Upper lobe of right lung (tissue), 1 donor: ENCODE measurements at regions not wholly inside any gene's neighbourhood (a gene's known extent, or its start where the extent isn't known, plus 50 kb on each side); places are given as distances from the start of the nearest gene placed in this dataset.

Experiments
- ATAC-seq: fragments of 200-7000 bp; cut with Tn5 transposase; one replicate; pipeline ENCODE4 v1.9.1; 2020; ENCODE audit warnings: mild to moderate bottlenecking, moderate library complexity
- DNase-seq: peaks from one replicate; pipeline ENCODE4 v3.0.0-alpha.2; 2020
- H3K27ac ChIP-seq: fragments of 200-600 bp; one replicate; pipeline ENCODE4 v1.8.0; 2022
- H3K27me3 ChIP-seq: fragments of 200-600 bp; one replicate; pipeline ENCODE4 v1.8.0; 2022; ENCODE audit warnings: mild to moderate bottlenecking
- H3K36me3 ChIP-seq: fragments of 200-600 bp; one replicate; pipeline ENCODE4 v1.8.0; 2022
- H3K4me1 ChIP-seq: fragments of 200-600 bp; one replicate; pipeline ENCODE4 v1.8.0; 2022
- H3K4me3 ChIP-seq: fragments of 200-600 bp; one replicate; pipeline ENCODE4 v1.8.0; 2022; ENCODE audit warnings: mild to moderate bottlenecking
- H3K9me3 ChIP-seq: fragments of 200-600 bp; one replicate; pipeline ENCODE4 v1.8.0; 2022
- intact Hi-C: fragments of 100-400 bp; cut with DNase I; formaldehyde crosslinking; loops from one replicate; pipeline ENCODE4 v1.11.0; 2022
- TF ChIP-seq, protein P1 (sequence below): fragments of 200-600 bp; IDR thresholded peaks from one replicate; pipeline ENCODE4 v1.8.0; 2022; ENCODE audit warnings: antibody characterized with exemption
- donor health status: DM: no; HTN: yes; CAD: no; lungs with severe emphysema.

DNA sequence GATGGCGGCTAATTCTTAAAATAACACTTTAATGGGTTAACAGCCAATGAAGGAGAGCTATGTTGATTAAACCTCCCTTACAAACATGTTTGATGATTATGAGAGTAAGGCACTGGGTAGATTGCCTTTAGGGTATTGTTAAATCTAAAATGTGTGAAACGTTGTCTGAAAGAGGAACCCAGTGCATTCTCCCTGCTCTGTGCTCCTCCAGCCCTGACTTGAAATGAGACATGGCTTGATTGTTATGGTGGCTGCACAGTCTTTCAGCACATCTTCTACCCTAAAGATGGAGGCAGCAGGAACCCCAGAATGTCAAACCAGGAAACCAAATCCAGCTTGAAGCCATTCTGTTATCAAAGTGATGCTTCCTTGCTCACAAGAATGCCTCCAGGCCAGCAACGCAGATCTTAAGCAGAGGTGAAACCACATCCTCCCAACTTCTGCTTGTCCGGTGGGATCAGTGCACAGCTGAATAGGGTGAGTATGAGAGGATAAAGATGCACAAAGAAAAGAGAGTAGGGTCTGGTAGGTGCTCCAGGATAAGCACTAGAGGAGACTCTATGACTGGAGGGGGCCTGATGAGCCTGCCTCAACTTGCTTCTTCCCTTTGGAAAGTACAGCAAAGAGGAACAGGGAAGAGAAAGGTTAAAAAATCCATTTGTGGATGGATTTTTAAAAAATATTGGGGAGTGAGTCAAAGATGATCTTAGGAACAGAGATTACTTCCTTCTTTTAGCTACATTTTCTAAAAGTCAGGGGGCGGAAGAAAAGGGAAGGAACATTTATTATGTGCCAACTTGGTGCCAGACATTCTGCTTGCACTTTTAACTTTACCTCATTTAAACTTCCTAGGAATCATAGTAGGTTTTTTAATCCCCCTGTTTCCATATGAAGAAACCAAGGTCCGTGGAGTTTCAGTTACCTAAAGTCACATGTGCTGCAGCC is 523.0 kb downstream of the TXNL1 start:
- ATAC-seq, result peak; percentile 66
- TF ChIP-seq, protein P1, sequence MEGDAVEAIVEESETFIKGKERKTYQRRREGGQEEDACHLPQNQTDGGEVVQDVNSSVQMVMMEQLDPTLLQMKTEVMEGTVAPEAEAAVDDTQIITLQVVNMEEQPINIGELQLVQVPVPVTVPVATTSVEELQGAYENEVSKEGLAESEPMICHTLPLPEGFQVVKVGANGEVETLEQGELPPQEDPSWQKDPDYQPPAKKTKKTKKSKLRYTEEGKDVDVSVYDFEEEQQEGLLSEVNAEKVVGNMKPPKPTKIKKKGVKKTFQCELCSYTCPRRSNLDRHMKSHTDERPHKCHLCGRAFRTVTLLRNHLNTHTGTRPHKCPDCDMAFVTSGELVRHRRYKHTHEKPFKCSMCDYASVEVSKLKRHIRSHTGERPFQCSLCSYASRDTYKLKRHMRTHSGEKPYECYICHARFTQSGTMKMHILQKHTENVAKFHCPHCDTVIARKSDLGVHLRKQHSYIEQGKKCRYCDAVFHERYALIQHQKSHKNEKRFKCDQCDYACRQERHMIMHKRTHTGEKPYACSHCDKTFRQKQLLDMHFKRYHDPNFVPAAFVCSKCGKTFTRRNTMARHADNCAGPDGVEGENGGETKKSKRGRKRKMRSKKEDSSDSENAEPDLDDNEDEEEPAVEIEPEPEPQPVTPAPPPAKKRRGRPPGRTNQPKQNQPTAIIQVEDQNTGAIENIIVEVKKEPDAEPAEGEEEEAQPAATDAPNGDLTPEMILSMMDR, result no peak
- intact Hi-C loops, result no loop called here

DNA sequence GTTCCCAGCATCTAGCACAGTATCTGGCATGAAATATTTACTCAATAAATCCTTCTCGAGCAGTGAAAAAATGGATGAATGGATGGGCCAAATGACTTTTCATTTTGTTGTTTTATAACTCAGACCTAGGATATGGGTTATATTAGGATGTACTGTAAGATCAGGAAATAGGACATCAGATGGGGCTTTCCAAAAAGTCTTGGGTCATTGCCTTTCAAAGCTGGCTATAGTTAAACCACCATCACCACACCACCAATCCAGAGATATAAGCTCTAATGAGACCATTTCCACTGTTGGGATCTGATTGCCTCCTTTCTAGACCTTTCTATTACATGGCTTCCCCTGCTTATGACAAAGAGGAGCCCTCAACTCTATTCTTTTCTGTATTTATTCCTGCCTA is 525.0 kb upstream of the TCF4 start:
- H3K9me3 ChIP-seq, result no peaks in the 10 kb centered on the region
- no peaks in the 10 kb centered on the region for H3K36me3 ChIP-seq
- no peak overlapping the region for H3K4me3 ChIP-seq
- no peaks in the 10 kb centered on the region for H3K4me1 ChIP-seq
- ATAC-seq (no peak), DNase-seq (no peak)
- H3K27ac ChIP-seq, result no peak overlapping the region
- H3K27me3 ChIP-seq, result no peaks in the 10 kb centered on the region
- TF ChIP-seq, protein P1, result no peak
- intact Hi-C loops, result no loop called here

More for the DNA sequence above, 523.0 kb downstream of the TXNL1 start:
- H3K4me1 ChIP-seq, result no peaks in the 10 kb centered on the region
- H3K4me3 ChIP-seq, result no peak overlapping the region
- no peaks in the 10 kb centered on the region for H3K36me3 ChIP-seq
- no peaks in the 10 kb centered on the region for H3K27me3 ChIP-seq
- no peaks in the 10 kb centered on the region for H3K9me3 ChIP-seq
- DNase-seq, result no peak
- H3K27ac ChIP-seq, result no peak overlapping the region

DNA sequence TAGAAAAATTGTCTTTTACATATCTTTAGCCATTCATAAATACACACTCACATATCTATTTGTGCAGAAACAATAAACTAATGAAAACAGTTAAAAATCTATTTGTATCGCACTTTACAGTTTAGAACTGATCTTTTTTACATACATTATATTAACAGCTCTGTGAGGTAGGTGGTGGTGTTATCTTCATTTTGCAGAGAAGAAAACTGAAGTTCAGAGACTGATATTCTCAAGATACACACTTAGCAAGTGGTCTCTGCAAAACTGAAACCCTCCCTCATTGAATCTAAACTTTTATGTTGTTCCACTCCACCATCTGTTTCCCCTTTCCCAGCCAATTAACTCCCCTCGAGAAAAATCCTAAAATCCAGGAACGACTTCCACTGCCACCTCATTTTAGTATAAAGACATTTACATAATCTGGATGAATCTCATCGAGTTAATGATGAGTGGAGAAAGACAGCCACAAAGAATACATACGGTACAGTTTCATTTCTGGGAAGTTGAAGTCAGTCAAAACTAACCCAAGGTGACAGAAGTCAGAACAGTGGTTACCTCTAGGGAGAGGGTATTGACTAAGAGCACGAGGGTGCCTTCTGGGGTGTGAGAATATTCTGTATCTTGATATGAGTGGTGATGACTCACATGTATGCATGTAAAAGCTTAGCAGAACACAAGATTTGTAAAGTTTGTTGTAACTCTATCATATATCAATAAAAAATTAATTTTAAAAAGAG is 524.2 kb upstream of the TCF4 start:
- DNase-seq, result no peak
- H3K36me3 ChIP-seq, result no peaks in the 10 kb centered on the region
- H3K27me3 ChIP-seq, result no peaks in the 10 kb centered on the region
- no peaks in the 10 kb centered on the region for H3K9me3 ChIP-seq
- no peak overlapping the region for H3K4me3 ChIP-seq
- intact Hi-C loops, result no loop called here
- no peak for ATAC-seq
- TF ChIP-seq, protein P1, result no peak
- no peaks in the 10 kb centered on the region for H3K4me1 ChIP-seq
- H3K27ac ChIP-seq, result no peak overlapping the region

DNA sequence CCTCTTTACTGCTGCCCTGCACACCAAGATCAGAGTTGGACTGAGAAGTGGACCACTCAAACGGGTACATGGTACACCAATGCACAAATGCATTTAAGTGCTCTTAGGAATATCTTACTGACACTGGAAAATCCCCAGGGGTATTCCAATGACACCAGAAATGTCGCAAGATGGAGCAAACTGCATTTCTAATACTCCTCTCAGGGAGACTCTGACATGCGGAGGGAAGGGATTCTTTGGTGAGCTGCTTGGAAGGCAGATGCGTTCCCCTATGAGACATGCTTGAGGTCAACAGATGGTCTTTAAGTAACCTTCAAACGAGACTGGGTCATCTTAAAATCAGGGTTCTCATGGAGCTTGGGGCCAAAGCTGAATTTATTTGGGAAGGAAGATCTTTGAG is 521.8 kb upstream of the TCF4 start:
- intact Hi-C loops, result no loop called here
- DNase-seq (no peak), ATAC-seq (no peak)
- no peaks in the 10 kb centered on the region for H3K4me1 ChIP-seq
- TF ChIP-seq, protein P1, result no peak
- no peak overlapping the region for H3K27ac ChIP-seq
- H3K27me3 ChIP-seq, result no peaks in the 10 kb centered on the region
- H3K36me3 ChIP-seq, result no peaks in the 10 kb centered on the region
- H3K4me3 ChIP-seq, result no peak overlapping the region
- no peaks in the 10 kb centered on the region for H3K9me3 ChIP-seq

DNA sequence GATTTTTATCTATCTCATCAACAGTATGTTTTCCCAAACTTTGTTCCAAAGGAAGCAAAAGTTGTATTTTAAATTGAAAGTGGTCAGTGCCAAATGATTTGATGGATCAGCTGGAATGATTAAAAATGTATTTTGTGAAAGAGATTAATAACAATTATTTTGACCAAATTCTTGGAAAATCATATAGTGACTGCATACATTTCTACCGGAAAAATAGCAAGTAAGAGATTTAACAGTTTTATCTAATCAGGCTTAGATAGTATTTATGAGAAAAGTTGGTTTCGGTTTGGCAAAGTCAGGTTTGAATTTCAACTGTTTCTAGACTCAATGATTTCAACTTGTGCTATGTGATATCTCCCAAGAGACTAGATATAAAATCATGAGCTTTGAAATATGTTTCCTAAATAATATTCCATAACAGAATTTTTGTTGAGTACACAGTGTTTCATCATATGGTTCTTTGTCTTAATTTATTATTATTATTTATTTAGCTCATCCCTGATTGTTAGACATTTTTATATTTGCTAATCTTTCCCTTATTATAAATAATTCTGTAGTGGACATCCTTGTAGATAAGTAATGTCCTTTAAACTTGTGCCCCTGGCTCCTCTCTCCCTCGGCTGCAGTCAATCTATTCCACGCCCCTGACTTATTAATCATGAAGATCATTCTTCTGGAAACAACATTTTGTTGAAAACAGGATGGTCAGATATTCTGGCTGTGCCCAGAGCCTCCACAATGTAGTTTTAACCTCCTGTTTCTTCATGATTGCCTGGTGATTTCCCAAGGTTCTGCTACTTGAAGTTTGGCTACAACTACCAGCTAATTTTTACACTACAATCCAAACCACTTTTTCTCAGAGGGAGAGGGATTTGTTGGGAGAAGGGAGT is 520.7 kb upstream of the TCF4 start:
- no peak overlapping the region for H3K4me3 ChIP-seq
- TF ChIP-seq, protein P1, result no peak
- no peaks in the 10 kb centered on the region for H3K4me1 ChIP-seq
- no peaks in the 10 kb centered on the region for H3K36me3 ChIP-seq
- H3K27me3 ChIP-seq, result no peaks in the 10 kb centered on the region
- no peak overlapping the region for H3K27ac ChIP-seq
- intact Hi-C loops, result no loop called here
- DNase-seq, result no peak
- H3K9me3 ChIP-seq, result no peaks in the 10 kb centered on the region
- ATAC-seq, result no peak
